ENCODE measurements at regions not wholly inside any gene's neighbourhood (a gene's known extent, or its start where the extent isn't known, plus 50 kb on each side); places are given as distances from the start of the nearest gene placed in this dataset.

DNA sequence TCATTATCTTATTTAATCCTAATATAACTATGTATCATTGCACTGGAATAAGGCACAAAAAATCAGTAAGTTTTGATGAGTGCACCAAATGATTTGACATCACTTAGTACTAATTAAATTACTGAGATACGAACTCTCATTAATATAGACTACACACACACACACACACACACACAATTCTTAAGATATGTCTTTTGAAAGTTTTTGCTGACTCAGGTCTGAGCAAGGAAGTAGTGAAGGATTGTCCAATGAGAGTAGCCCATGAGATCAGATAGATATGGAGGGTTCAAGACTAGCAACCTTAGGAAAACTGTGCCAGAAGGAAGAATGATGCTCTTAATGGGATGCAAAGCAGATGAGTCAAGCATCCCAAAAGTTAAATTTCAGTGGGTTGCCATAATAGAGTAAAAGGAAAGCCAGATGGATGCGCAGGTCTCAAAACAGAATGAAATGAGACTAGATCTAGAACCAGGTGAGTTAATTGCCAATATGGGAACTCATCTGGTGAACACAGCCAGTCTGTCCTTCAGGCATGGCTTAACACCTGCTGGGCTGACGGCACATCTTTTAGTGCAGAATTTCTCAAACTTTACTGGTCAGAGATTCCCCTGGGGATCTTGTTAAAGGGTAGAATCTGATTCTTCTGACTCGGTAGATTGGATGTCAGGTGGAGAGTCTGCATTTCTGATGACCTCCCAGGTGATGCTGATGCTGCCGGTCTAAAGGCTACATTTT is 197.0 kb upstream of the NR4A3 start:
- TF ChIP-seq GATA2 (IDR thresholded peaks at IDR 0.05; ENCODE audit: low read depth, low read length) (no peak), GATA3 (IDR thresholded peaks at IDR 0.05; ENCODE audit: low read depth, low read length) (no peak)
